ENCODE measurements at regions not wholly inside any gene's neighbourhood (a gene's known extent, or its start where the extent isn't known, plus 50 kb on each side); places are given as distances from the start of the nearest gene placed in this dataset.
A peak's percentile ranks its signal among the peaks of the same experiment; 100 is the strongest.

DNA sequence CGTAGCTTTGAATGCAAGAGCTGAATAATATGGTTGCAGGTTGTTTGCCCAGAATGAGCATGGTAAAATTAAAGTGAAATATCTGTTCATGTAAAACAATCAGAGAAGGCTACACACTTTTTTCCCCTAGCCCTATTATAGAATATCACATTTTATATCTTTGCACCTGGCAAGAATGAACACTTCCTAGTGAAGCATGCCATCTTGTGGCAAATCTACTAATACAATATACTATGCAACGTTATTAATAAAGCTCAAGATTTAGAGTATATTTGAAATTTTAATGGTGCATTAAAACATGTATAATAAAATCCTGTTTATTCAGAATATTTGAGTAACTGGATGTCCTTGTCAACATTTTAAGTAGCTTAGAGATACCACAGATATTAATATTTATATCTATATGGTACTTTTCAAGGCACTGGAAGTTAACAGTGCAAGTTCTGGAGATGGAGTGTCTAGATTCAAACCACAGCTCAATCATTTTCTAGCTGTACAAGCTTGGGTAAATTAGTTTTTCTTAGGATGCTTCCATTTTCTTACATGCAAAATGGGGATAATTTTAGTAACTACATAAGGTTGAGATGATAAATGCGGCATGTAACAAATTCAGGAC lies 643.1 kb upstream of the SEMA3D start:
- Histone ChIP-seq H3K36me3 (ENCODE audit: insufficient read depth, low read length) (no peaks in the 10 kb centered on the region), H3F3A (ENCODE audit: low read depth) (no peaks in the 10 kb centered on the region), H2AFZ (ENCODE audit: low read length) (no peak overlapping the region), H3K4me1 (ENCODE audit: insufficient read depth, low read length, poor library complexity, severe bottlenecking) (no peaks in the 10 kb centered on the region), H3K9me2 (replicated peaks; ENCODE audit: low read depth, low read length) (no peaks in the 10 kb centered on the region), H3K4me3 (ENCODE audit: low read length, poor library complexity, severe bottlenecking) (no peak overlapping the region), H3K27me3 (ENCODE audit: insufficient read depth, low read length, poor library complexity, severe bottlenecking) (no peaks in the 10 kb centered on the region), H3K9ac (ENCODE audit: low read depth, low read length, poor library complexity, severe bottlenecking) (no peak overlapping the region), H3K79me2 (ENCODE audit: insufficient read depth, low read length) (no peaks in the 10 kb centered on the region), H3K4me2 (ENCODE audit: low read depth, low read length, poor library complexity, severe bottlenecking) (no peak overlapping the region), H4K20me1 (ENCODE audit: insufficient read depth, low read length, poor library complexity, severe bottlenecking) (no peaks in the 10 kb centered on the region), H3K9me3 (ENCODE audit: insufficient read depth, low read depth, low read length) (no peaks in the 10 kb centered on the region)
- TF ChIP-seq EZH2phosphoT487 (IDR thresholded peaks at IDR 0.05; ENCODE audit: borderline replicate concordance): no peak
- TF ChIP-seq, protein P1, sequence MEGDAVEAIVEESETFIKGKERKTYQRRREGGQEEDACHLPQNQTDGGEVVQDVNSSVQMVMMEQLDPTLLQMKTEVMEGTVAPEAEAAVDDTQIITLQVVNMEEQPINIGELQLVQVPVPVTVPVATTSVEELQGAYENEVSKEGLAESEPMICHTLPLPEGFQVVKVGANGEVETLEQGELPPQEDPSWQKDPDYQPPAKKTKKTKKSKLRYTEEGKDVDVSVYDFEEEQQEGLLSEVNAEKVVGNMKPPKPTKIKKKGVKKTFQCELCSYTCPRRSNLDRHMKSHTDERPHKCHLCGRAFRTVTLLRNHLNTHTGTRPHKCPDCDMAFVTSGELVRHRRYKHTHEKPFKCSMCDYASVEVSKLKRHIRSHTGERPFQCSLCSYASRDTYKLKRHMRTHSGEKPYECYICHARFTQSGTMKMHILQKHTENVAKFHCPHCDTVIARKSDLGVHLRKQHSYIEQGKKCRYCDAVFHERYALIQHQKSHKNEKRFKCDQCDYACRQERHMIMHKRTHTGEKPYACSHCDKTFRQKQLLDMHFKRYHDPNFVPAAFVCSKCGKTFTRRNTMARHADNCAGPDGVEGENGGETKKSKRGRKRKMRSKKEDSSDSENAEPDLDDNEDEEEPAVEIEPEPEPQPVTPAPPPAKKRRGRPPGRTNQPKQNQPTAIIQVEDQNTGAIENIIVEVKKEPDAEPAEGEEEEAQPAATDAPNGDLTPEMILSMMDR (conservative IDR thresholded peaks at IDR 0.05; ENCODE audit: low read length): peak; percentile 51

DNA sequence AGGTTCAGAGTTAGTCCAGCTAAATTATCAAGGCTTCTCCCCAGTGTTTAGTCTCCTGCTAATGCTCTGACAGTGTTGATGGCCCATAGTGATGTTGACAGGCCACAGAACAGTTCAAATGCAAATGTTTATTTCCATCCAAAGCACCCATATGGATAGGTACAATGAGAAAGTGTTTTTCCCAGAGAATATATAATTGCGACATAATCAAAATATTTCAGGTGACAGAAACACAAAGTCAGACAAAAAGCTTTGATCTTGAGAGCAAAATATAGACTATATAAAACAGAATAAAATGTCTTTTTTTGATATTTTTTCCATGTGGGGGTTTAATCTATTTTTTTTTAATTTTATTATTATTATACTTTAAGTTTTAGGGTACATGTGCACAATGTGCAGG lies 642.3 kb upstream of the SEMA3D start:
- Histone ChIP-seq H3K4me2 (ENCODE audit: low read depth, low read length, poor library complexity, severe bottlenecking) (no peak overlapping the region), H4K20me1 (ENCODE audit: insufficient read depth, low read length, poor library complexity, severe bottlenecking) (no peaks in the 10 kb centered on the region), H3K9me3 (ENCODE audit: insufficient read depth, low read depth, low read length) (no peaks in the 10 kb centered on the region), H3F3A (ENCODE audit: low read depth) (no peaks in the 10 kb centered on the region), H2AFZ (ENCODE audit: low read length) (0 out of 2 replicates have a peak overlapping the region, but pooled peaks have one; percentile 42), H3K9ac (ENCODE audit: low read depth, low read length, poor library complexity, severe bottlenecking) (no peak overlapping the region), H3K27me3 (ENCODE audit: insufficient read depth, low read length, poor library complexity, severe bottlenecking) (no peaks in the 10 kb centered on the region), H3K9me2 (replicated peaks; ENCODE audit: low read depth, low read length) (no peaks in the 10 kb centered on the region), H3K36me3 (ENCODE audit: insufficient read depth, low read length) (no peaks in the 10 kb centered on the region), H3K79me2 (ENCODE audit: insufficient read depth, low read length) (no peaks in the 10 kb centered on the region), H3K4me3 (ENCODE audit: low read length, poor library complexity, severe bottlenecking) (no peak overlapping the region), H3K4me1 (ENCODE audit: insufficient read depth, low read length, poor library complexity, severe bottlenecking) (no peaks in the 10 kb centered on the region)
- TF ChIP-seq, protein P1 (conservative IDR thresholded peaks at IDR 0.05; ENCODE audit: low read length): no peak
- no peak for TF ChIP-seq EZH2phosphoT487 (IDR thresholded peaks at IDR 0.05; ENCODE audit: borderline replicate concordance)

DNA sequence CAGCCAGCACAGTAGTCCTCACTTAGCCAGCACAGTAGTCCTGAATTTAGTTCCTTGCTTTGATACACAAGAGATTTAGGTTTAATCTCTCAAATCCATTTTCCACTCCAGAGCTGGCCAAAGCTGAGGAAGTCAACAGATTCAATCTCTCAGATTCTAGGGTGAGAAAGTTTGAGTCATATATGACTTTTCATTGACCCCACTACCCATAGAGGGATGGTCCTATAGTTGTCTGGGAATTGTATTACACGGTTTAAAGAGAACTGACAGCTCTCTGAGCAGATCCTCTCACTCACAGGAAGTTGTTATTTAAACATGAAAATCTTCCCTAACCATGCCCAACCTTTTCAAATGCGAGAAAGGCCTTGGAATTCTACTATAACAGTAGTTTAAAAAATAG lies 641.8 kb upstream of the SEMA3D start:
- H4K20me1 ChIP-seq (ENCODE audit: insufficient read depth, low read length, poor library complexity, severe bottlenecking): no peaks in the 10 kb centered on the region
- H3K4me1 ChIP-seq (ENCODE audit: insufficient read depth, low read length, poor library complexity, severe bottlenecking): no peaks in the 10 kb centered on the region
- H3F3A ChIP-seq (ENCODE audit: low read depth): no peaks in the 10 kb centered on the region
- H3K4me2 ChIP-seq (ENCODE audit: low read depth, low read length, poor library complexity, severe bottlenecking): no peak overlapping the region
- no peaks in the 10 kb centered on the region for H3K9me3 ChIP-seq (ENCODE audit: insufficient read depth, low read depth, low read length)
- no peak overlapping the region for H3K4me3 ChIP-seq (ENCODE audit: low read length, poor library complexity, severe bottlenecking)
- no peaks in the 10 kb centered on the region for H3K36me3 ChIP-seq (ENCODE audit: insufficient read depth, low read length)
- no peaks in the 10 kb centered on the region for H3K79me2 ChIP-seq (ENCODE audit: insufficient read depth, low read length)
- H3K9me2 ChIP-seq (replicated peaks; ENCODE audit: low read depth, low read length): no peaks in the 10 kb centered on the region
- peak overlapping the region; percentile 42; the same call in 1 of the 2 replicates for H2AFZ ChIP-seq (ENCODE audit: low read length)
- no peak overlapping the region for H3K9ac ChIP-seq (ENCODE audit: low read depth, low read length, poor library complexity, severe bottlenecking)
- no peak for TF ChIP-seq EZH2phosphoT487 (IDR thresholded peaks at IDR 0.05; ENCODE audit: borderline replicate concordance)
- TF ChIP-seq, protein P1 (conservative IDR thresholded peaks at IDR 0.05; ENCODE audit: low read length): no peak
- no peaks in the 10 kb centered on the region for H3K27me3 ChIP-seq (ENCODE audit: insufficient read depth, low read length, poor library complexity, severe bottlenecking)

Data from Loucy (cell line).